ENCODE measurements at regions not wholly inside any gene's neighbourhood (a gene's known extent, or its start where the extent isn't known, plus 50 kb on each side); places are given as distances from the start of the nearest gene placed in this dataset.

DNA sequence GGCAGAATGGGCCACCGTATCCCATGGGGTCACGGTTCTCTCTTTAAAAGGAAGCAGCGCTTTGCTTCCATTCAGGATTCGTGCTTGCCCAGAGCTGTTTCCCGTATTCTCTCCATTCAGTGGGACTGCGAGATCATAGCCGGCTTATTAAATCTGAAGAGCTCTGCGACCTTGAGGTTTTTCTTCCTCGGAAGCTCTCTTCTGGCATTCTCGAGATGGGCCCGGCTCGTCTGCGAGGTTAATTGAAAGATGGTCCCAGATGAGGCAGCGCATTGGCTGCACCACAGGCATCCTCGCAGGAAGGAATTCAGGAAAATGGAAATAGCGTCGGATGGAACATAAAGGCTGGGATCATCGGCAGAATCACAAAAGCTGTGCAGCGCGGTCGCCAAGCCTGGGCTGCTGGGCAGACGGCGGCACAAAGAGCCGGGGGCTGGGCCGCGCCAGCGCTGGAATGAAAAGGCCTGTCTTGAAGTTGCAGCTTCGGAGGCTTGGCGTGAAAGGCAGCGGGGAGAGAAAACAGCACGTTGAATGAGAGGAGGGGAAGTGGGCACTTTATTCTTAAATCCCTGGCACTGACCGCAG is 236.2 kb downstream of the IRX2 start:
- TF ChIP-seq, protein P1, sequence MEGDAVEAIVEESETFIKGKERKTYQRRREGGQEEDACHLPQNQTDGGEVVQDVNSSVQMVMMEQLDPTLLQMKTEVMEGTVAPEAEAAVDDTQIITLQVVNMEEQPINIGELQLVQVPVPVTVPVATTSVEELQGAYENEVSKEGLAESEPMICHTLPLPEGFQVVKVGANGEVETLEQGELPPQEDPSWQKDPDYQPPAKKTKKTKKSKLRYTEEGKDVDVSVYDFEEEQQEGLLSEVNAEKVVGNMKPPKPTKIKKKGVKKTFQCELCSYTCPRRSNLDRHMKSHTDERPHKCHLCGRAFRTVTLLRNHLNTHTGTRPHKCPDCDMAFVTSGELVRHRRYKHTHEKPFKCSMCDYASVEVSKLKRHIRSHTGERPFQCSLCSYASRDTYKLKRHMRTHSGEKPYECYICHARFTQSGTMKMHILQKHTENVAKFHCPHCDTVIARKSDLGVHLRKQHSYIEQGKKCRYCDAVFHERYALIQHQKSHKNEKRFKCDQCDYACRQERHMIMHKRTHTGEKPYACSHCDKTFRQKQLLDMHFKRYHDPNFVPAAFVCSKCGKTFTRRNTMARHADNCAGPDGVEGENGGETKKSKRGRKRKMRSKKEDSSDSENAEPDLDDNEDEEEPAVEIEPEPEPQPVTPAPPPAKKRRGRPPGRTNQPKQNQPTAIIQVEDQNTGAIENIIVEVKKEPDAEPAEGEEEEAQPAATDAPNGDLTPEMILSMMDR (conservative IDR thresholded peaks at IDR 0.05; ENCODE audit: low read depth in 2 of 2), result no peak
- TF ChIP-seq POLR2AphosphoS5 (IDR thresholded peaks at IDR 0.05; ENCODE audit: low read depth), result no peak
- TF ChIP-seq REST (IDR thresholded peaks at IDR 0.05; ENCODE audit: unreplicated experiment), result no peak
- no peak for TF ChIP-seq EZH2phosphoT487 (IDR thresholded peaks at IDR 0.05; ENCODE audit: unreplicated experiment)
- TF ChIP-seq CREB1 (CRISPR knock-in tag; IDR thresholded peaks at IDR 0.05; ENCODE audit: low read depth), result no peak
- TF ChIP-seq JUNB (IDR thresholded peaks at IDR 0.05; ENCODE audit: unreplicated experiment), result no peak
- no peak for TF ChIP-seq EZH2 (IDR thresholded peaks at IDR 0.05; ENCODE audit: low read depth, unreplicated experiment)

Data from GM23338 (cell line).